GM12878 (cell line): ENCODE measurements at regions not wholly inside any gene's neighbourhood (a gene's known extent, or its start where the extent isn't known, plus 50 kb on each side); places are given as distances from the start of the nearest gene placed in this dataset.

Experiments used
- ATAC-seq: fragments of 200-7000 bp; cut with Tn5 transposase; 3 replicates; pipeline ENCODE4 v1.9.1; 2020; ENCODE audit warnings: mild to moderate bottlenecking, moderate library complexity
- BruUV-seq: library from RNA; stranded (reverse); fragments of 400-500 nt; replicated peaks from 2 replicates; lab custom pipeline; 2021; lab: Mats Ljungman, UMichigan
- CTCF ChIA-PET: fragments of 300-600 bp; sonication (Branson Sonifier 250); formaldehyde crosslinking; extraction: SDS; loops from one replicate; lab custom pipeline; 2021; ENCODE audit warnings: inconsistent platforms; lab: Yijun Ruan, JAX
- POLR2A ChIA-PET: fragments of 350-600 bp; formaldehyde crosslinking; extraction: SDS; loops from one replicate; lab custom pipeline; 2021; ENCODE audit warnings: inconsistent platforms; lab: Charles Lee
- RAD21 ChIA-PET: fragments of 300-600 bp; sonication (Branson Sonifier 250); formaldehyde crosslinking; loops from one replicate; lab custom pipeline; 2023; ENCODE audit warnings: antibody characterized with exemption; ENCODE audit not compliant: unreplicated experiment; lab: Charles Lee
- SMC1A ChIA-PET: fragments of 300-600 bp; sonication (Branson Sonifier 250); formaldehyde crosslinking; loops from one replicate; lab custom pipeline; 2023; ENCODE audit not compliant: unreplicated experiment, uncharacterized antibody; lab: Charles Lee
- DNase-seq: peaks from one replicate; pipeline ENCODE4 v3.0.0-alpha.2; 2011; ENCODE audit warnings: low read depth, low spot score
- FAIRE-seq: peaks from 3 replicates; lab custom pipeline; 2011; peaks lifted over from hg19 to GRCh38; lab: Jason Lieb, UNC
- H2AFZ ChIP-seq: 2 replicates; pipeline ENCODE4 v1.6.0; 2011; ENCODE audit warnings: low read depth, low read length, control low read depth; ENCODE audit not compliant: control insufficient read depth
- H3K27ac ChIP-seq: 2 replicates; pipeline ENCODE4 v1.5.1; 2011; ENCODE audit warnings: control low read depth; ENCODE audit not compliant: control insufficient read depth, insufficient read depth
- H3K27me3 ChIP-seq, 2 experiments: replicated peaks in 1 of 2; 2 replicates each; pipeline versions ENCODE4 v1.6.0 to v1.6.1; 2011; ENCODE audit warnings: low read length in 1 of 2; ENCODE audit not compliant: control insufficient read depth in 2 of 2, insufficient read depth in 2 of 2
- H3K36me3 ChIP-seq, 2 experiments: 2 replicates each; pipeline ENCODE4 v1.5.1; 2011; ENCODE audit warnings: low read length in 1 of 2; ENCODE audit not compliant: control insufficient read depth in 2 of 2, insufficient read depth in 2 of 2
- H3K4me1 ChIP-seq: 2 replicates; pipeline ENCODE4 v1.6.1; 2011; ENCODE audit warnings: mild to moderate bottlenecking, low read length, moderate library complexity, mixed read lengths; ENCODE audit not compliant: control insufficient read depth, insufficient read depth
- H3K4me2 ChIP-seq: 2 replicates; pipeline ENCODE4 v1.6.0; 2011; ENCODE audit warnings: control low read depth; ENCODE audit not compliant: control insufficient read depth, insufficient read depth
- H3K4me3 ChIP-seq: fragments of 200-600 bp; sonication (generic); 2 replicates; pipeline ENCODE4 v1.5.1; 2016
- H3K79me2 ChIP-seq: 2 replicates; pipeline ENCODE4 v1.6.0; 2011; ENCODE audit warnings: low read length; ENCODE audit not compliant: control insufficient read depth, insufficient read depth
- H3K9ac ChIP-seq: 2 replicates; pipeline ENCODE4 v1.8.0; 2011; ENCODE audit warnings: low read length, control low read depth, mixed read lengths; ENCODE audit not compliant: control insufficient read depth, insufficient read depth
- H3K9me3 ChIP-seq: replicated peaks from 3 replicates; pipeline ENCODE4 v1.5.1; 2011; ENCODE audit warnings: mild to moderate bottlenecking, low read length; ENCODE audit not compliant: control insufficient read depth, insufficient read depth
- H4K20me1 ChIP-seq: 2 replicates; pipeline ENCODE4 v1.6.0; 2011; ENCODE audit not compliant: control insufficient read depth, insufficient read depth
- ATF7 ChIP-seq: fragments of 450-650 bp; IDR thresholded peaks from 2 replicates; pipeline ENCODE4 v1.6.1; 2016; ENCODE audit warnings: low read depth, mild to moderate bottlenecking
- EED ChIP-seq: sonication (generic); IDR thresholded peaks from 2 replicates; pipeline ENCODE4 v1.6.1; 2016; ENCODE audit warnings: antibody characterized with exemption, low read depth
- MEF2A ChIP-seq: IDR thresholded peaks from 2 replicates; pipeline ENCODE4 v1.6.1; 2011; ENCODE audit warnings: low read depth, mild to moderate bottlenecking, low read length, moderate library complexity; ENCODE audit not compliant: insufficient read depth
- MYB ChIP-seq: fragments of 150-350 bp; IDR thresholded peaks from 2 replicates; pipeline ENCODE4 v1.6.1; 2014; ENCODE audit warnings: mild to moderate bottlenecking, low read depth, low read length, borderline replicate concordance
- NFYA ChIP-seq: IDR thresholded peaks from 2 replicates; pipeline ENCODE4 v1.6.1; 2011; ENCODE audit warnings: low read depth, mild to moderate bottlenecking, low read length, improper control_type of control experiment, borderline replicate concordance
- SMAD1 ChIP-seq: fragments of 450-650 bp; IDR thresholded peaks from 2 replicates; pipeline ENCODE4 v1.6.1; 2018; ENCODE audit warnings: mild to moderate bottlenecking, low read depth; ENCODE audit not compliant: partially characterized antibody
- SREBF2 ChIP-seq: IDR thresholded peaks from 2 replicates; pipeline ENCODE4 v1.6.1; 2012; ENCODE audit warnings: mild to moderate bottlenecking, low read length
- TAF1 ChIP-seq: IDR thresholded peaks from 2 replicates; pipeline ENCODE4 v1.6.1; 2011; ENCODE audit warnings: mild to moderate bottlenecking, low read depth, low read length, borderline replicate concordance
- WGBS: methylation state at CpG from one replicate; pipeline ENCODE4 v1.1.6; 2016; ENCODE audit warnings: low lambda C conversion rate; ENCODE audit not compliant: insufficient replicate concordance, insufficient coverage; ENCODE audit errors: missing lambda C conversion rate; 5-methylcytosine and 5-hydroxymethylcytosine counted together
- in situ Hi-C: fragments of 300-500 bp; cut with MboI; formaldehyde crosslinking; loops from 9 replicates; pipeline ENCODE4 v1.14.3; 2018; ENCODE audit warnings: mixed read lengths
- intact Hi-C: fragments of 100-400 bp; cut with micrococcal nuclease; formaldehyde crosslinking; loops from one replicate; pipeline ENCODE4 v1.14.2; 2022; ENCODE audit not compliant: unreplicated experiment

DNA sequence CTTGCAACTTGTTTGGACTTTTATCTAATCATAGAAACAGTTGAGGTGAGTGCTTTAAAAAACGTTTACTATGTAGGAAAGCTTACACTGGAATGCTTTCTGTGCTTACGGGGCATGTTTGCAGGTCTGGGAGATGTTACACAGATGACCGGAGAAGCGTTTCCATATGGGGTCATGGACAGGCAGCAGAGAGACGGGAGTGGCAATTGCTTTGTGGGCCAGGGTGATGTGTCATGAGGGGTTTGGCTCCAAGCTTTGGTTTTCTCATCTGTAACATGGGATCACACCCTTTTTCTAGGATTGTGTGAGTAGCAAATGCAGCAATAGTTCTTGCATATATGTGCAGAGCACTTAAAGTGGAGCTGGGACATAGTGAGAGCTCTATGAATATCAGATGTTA, 174.8 kb upstream of the MKI67 start:
- TF ChIP-seq EED (no peak), SMAD1 (no peak), NFYA (no peak), TAF1 (no peak)
- POLR2A ChIA-PET: no interaction called here
- SMC1A ChIA-PET: no interaction called here

DNA sequence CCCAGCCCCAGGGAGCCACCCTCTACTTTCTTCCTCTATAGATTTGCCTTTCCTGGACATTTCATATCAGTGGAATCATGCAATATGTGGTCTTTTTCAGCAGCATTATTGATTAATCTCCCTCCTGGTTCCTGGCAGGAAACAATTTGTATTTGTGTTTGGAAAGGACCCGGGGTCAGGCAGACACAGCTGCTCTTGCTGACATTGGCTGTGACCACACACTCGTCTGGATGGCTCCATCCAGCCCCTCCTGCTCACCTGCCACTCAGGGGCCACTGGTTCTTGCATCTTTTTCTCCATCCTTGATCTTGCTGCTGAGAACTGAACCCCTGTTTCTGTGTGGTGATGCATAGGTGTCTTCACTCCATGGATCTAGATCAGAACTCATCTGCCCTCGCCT, 176.6 kb upstream of the MKI67 start:
- Histone ChIP-seq H3K36me3 (no peaks in the 10 kb centered on the region), H3K4me2 (no peak overlapping the region), H3K27me3 (no peaks in the 10 kb centered on the region; a peak in 1 of 4 replicates), H3K4me3 (no peak overlapping the region), H2AFZ (no peak overlapping the region), H3K79me2 (no peaks in the 10 kb centered on the region), H3K9me3 (no peaks in the 10 kb centered on the region; the same call in 2 of the 3 replicates), H3K9ac (no peak overlapping the region), H3K27ac (no peak overlapping the region), H4K20me1 (no peaks in the 10 kb centered on the region), H3K4me1 (no peaks in the 10 kb centered on the region)
- intact Hi-C loops: no loop called here
- ChIA-PET POLR2A (no interaction called here), RAD21 (no interaction called here), SMC1A (no interaction called here), CTCF (no interaction called here)
- TF ChIP-seq MYB (no peak), SREBF2 (no peak), MEF2A (no peak), ATF7 (no peak)
- DNase-seq (no peak), ATAC-seq (no peak), FAIRE-seq (no peak)
- WGBS: 0% methylated on average over 3 of the region's 3 CpGs
- in situ Hi-C loops: no loop called here
- no TSS peak for BruUV-seq

More for the DNA sequence above, 174.8 kb upstream of the MKI67 start:
- no peaks in the 10 kb centered on the region for H3K27me3 ChIP-seq
- RAD21 ChIA-PET: no interaction called here
- no peak overlapping the region for H3K27ac ChIP-seq
- H3K9ac ChIP-seq: no peak overlapping the region
- H3K4me1 ChIP-seq: no peaks in the 10 kb centered on the region
- in situ Hi-C loops: no loop called here
- no TSS peak for BruUV-seq
- H3K4me2 ChIP-seq: no peak overlapping the region
- H3K9me3 ChIP-seq: no peaks in the 10 kb centered on the region; the same call in 2 of the 3 replicates
- intact Hi-C loops: no loop called here
- no peaks in the 10 kb centered on the region for H3K36me3 ChIP-seq
- 28% methylated on average over 5 of the region's 5 CpGs for WGBS
- H2AFZ ChIP-seq: no peak overlapping the region
- CTCF ChIA-PET: no interaction called here
- no peaks in the 10 kb centered on the region for H3K79me2 ChIP-seq
- H4K20me1 ChIP-seq: no peaks in the 10 kb centered on the region
- no peak for ATAC-seq
- no peak for DNase-seq
- no peak overlapping the region for H3K4me3 ChIP-seq
- FAIRE-seq: no peak
